H9 (cell line): ENCODE measurements at regions not wholly inside any gene's neighbourhood (a gene's known extent, or its start where the extent isn't known, plus 50 kb on each side); places are given as distances from the start of the nearest gene placed in this dataset.

Experiments
- DNase-seq: peaks from one replicate; pipeline ENCODE4 v3.0.0-alpha.2; 2017
- H2AFZ ChIP-seq: one replicate; pipeline ENCODE4 v1.6.1; 2013; ENCODE audit warnings: mild to moderate bottlenecking, low read length, control low read depth, moderate library complexity
- H2AK5ac ChIP-seq: 2 replicates; pipeline ENCODE4 v1.6.1; 2013; ENCODE audit warnings: low read length, control low read depth, mixed read lengths; ENCODE audit not compliant: insufficient read length
- H2BK120ac ChIP-seq: one replicate; pipeline ENCODE4 v1.6.1; 2013; ENCODE audit warnings: low read depth, mild to moderate bottlenecking, low read length, control low read depth, inconsistent platforms; ENCODE audit not compliant: poor library complexity, severe bottlenecking
- H2BK12ac ChIP-seq: 2 replicates; pipeline ENCODE4 v1.6.1; 2013; ENCODE audit warnings: low read length, control low read depth, mixed read lengths, low read depth; ENCODE audit not compliant: insufficient read length
- H2BK15ac ChIP-seq: 2 replicates; pipeline ENCODE4 v1.6.1; 2013; ENCODE audit warnings: low read depth, low read length, control low read depth
- H2BK20ac ChIP-seq: one replicate; pipeline ENCODE4 v1.6.1; 2013; ENCODE audit warnings: low read depth, mild to moderate bottlenecking, low read length, control low read depth, inconsistent platforms; ENCODE audit not compliant: poor library complexity, severe bottlenecking
- H2BK5ac ChIP-seq: 2 replicates; pipeline ENCODE4 v1.6.1; 2013; ENCODE audit warnings: low read length, control low read depth, mixed read lengths; ENCODE audit not compliant: insufficient read length
- H3K14ac ChIP-seq: 2 replicates; pipeline ENCODE4 v1.6.1; 2013; ENCODE audit warnings: low read length, control low read depth; ENCODE audit not compliant: insufficient read depth
- H3K18ac ChIP-seq: 2 replicates; pipeline ENCODE4 v1.6.1; 2013; ENCODE audit warnings: low read depth, mild to moderate bottlenecking, mixed read lengths, low read length, control low read depth; ENCODE audit not compliant: insufficient read length
- H3K23ac ChIP-seq: 2 replicates; pipeline ENCODE4 v1.6.1; 2013; ENCODE audit warnings: low read length, control low read depth, mixed read lengths, low read depth; ENCODE audit not compliant: insufficient read length
- H3K23me2 ChIP-seq: 2 replicates; pipeline ENCODE4 v1.6.1; 2013; ENCODE audit warnings: low read depth, mild to moderate bottlenecking, mixed read lengths, low read length, control low read depth; ENCODE audit not compliant: insufficient read length, poor library complexity, severe bottlenecking
- H3K27ac ChIP-seq: 2 replicates; pipeline ENCODE4 v1.5.1; 2013; ENCODE audit warnings: low read length, control low read depth, mixed read lengths, low read depth; ENCODE audit not compliant: insufficient read length
- H3K27me3 ChIP-seq: 2 replicates; pipeline ENCODE4 v1.6.1; 2013; ENCODE audit warnings: low read length, control low read depth, inconsistent platforms; ENCODE audit not compliant: insufficient read depth
- H3K4ac ChIP-seq: 2 replicates; pipeline ENCODE4 v1.6.1; 2013; ENCODE audit warnings: low read depth, mild to moderate bottlenecking, control low read depth, inconsistent platforms, low read length, moderate library complexity
- H3K4me1 ChIP-seq: 2 replicates; pipeline ENCODE4 v1.6.1; 2013; ENCODE audit warnings: low read length, control low read depth, inconsistent platforms; ENCODE audit not compliant: insufficient read depth
- H3K4me2 ChIP-seq: 2 replicates; pipeline ENCODE4 v1.6.1; 2013; ENCODE audit warnings: low read length, control low read depth, mixed read lengths; ENCODE audit not compliant: insufficient read length, insufficient read depth
- H3K56ac ChIP-seq: 2 replicates; pipeline ENCODE4 v1.6.1; 2013; ENCODE audit warnings: low read depth, mild to moderate bottlenecking, mixed read lengths, low read length, control low read depth; ENCODE audit not compliant: insufficient read length
- H3K79me1 ChIP-seq: 2 replicates; pipeline ENCODE4 v1.6.1; 2013; ENCODE audit warnings: low read depth, mild to moderate bottlenecking, moderate library complexity, low read length, control low read depth, inconsistent platforms; ENCODE audit not compliant: insufficient read depth, poor library complexity, severe bottlenecking
- H3K79me2 ChIP-seq: 2 replicates; pipeline ENCODE4 v1.6.1; 2013; ENCODE audit warnings: low read length, control low read depth, inconsistent platforms; ENCODE audit not compliant: insufficient read depth
- H3K9ac ChIP-seq: 2 replicates; pipeline ENCODE4 v1.6.1; 2013; ENCODE audit warnings: low read length, control low read depth, mixed read lengths; ENCODE audit not compliant: insufficient read length; ENCODE audit errors: extremely low read depth
- H3K9me3 ChIP-seq: one replicate; pipeline ENCODE4 v1.6.1; 2013; ENCODE audit warnings: low read depth, low read length, inconsistent platforms; ENCODE audit not compliant: control insufficient read depth
- H3T11ph ChIP-seq: one replicate; pipeline ENCODE4 v1.6.1; 2013; ENCODE audit warnings: mild to moderate bottlenecking, low read length, control low read depth, inconsistent platforms
- H4K20me1 ChIP-seq: one replicate; pipeline ENCODE4 v1.6.1; 2013; ENCODE audit not compliant: control insufficient read depth, insufficient read length, insufficient read depth
- H4K5ac ChIP-seq: 2 replicates; pipeline ENCODE4 v1.6.1; 2013; ENCODE audit warnings: low read depth, mild to moderate bottlenecking, mixed read lengths, low read length, control low read depth; ENCODE audit not compliant: insufficient read length
- H4K8ac ChIP-seq: replicated peaks from 2 replicates; pipeline ENCODE4 v1.6.1; 2013; ENCODE audit warnings: low read length, control low read depth, mixed read lengths, low read depth; ENCODE audit not compliant: insufficient read length
- H4K91ac ChIP-seq: 2 replicates; pipeline ENCODE4 v1.6.1; 2013; ENCODE audit warnings: low read depth, mild to moderate bottlenecking, moderate library complexity, mixed read lengths, low read length, control low read depth; ENCODE audit not compliant: insufficient read length
- H3K27ac Mint-ChIP-seq, 3 experiments: 2 replicates in 2 of 3; 3 replicates in 1 of 3; pipeline ENCODE4 v1.8.0; 2020 to 2021; ENCODE audit warnings: mixed read lengths in 3 of 3, mild to moderate bottlenecking in 1 of 3, moderate library complexity in 1 of 3
- H3K27me3 Mint-ChIP-seq: 2 replicates; pipeline ENCODE4 v1.8.0; 2021; ENCODE audit warnings: low read depth, mild to moderate bottlenecking, moderate library complexity, mixed read lengths
- H3K36me3 Mint-ChIP-seq, 3 experiments: 2 replicates in 2 of 3; 3 replicates in 1 of 3; pipeline ENCODE4 v1.8.0; 2020 to 2021; ENCODE audit warnings: low read depth in 3 of 3, mixed read lengths in 3 of 3; ENCODE audit not compliant: insufficient read depth in 1 of 3
- H3K4me1 Mint-ChIP-seq, 2 experiments: 2 replicates each; pipeline ENCODE4 v1.8.0; 2020; ENCODE audit warnings: mixed read lengths in 2 of 2
- H3K4me3 Mint-ChIP-seq, 2 experiments: 2 replicates in 1 of 2; 3 replicates in 1 of 2; pipeline ENCODE4 v1.8.0; 2020 to 2021; ENCODE audit warnings: mild to moderate bottlenecking in 2 of 2, mixed read lengths in 2 of 2, moderate library complexity in 1 of 2
- H3K9me3 Mint-ChIP-seq, 2 experiments: 2 replicates in 1 of 2; 3 replicates in 1 of 2; pipeline ENCODE4 v1.8.0; 2020; ENCODE audit warnings: mild to moderate bottlenecking in 2 of 2, mixed read lengths in 2 of 2, moderate library complexity in 1 of 2
- CTCF ChIP-seq: fragments of 200-600 bp; sonication (generic); conservative IDR thresholded peaks from 3 replicates; pipeline ENCODE4 v1.8.0; 2021; ENCODE audit warnings: antibody characterized with exemption, mild to moderate bottlenecking
- WGBS: extraction: QIAGEN DNeasy Blood & Tissue Kit; methylation state at CpG from one replicate; pipeline ENCODE4 v1.1.7; 2013; ENCODE audit warnings: missing lambda C conversion rate, low lambda C conversion rate, mixed read lengths; ENCODE audit not compliant: insufficient read length; ENCODE audit errors: extremely low coverage; 5-methylcytosine and 5-hydroxymethylcytosine counted together

- H3K27ac Mint-ChIP-seq = no peak overlapping the region; a peak in 1 of 7 replicates
- Histone ChIP-seq H2BK5ac (no peak overlapping the region), H2BK120ac (no peak overlapping the region), H3K56ac (no peak overlapping the region), H2AK5ac (no peak overlapping the region), H4K20me1 (no peaks in the 10 kb centered on the region), H3K4me1 (peaks cover 12% of the 10 kb centered on the region), H4K8ac (no peak overlapping the region), H3K79me2 (no peaks in the 10 kb centered on the region), H4K91ac (no peak overlapping the region), H3K27ac (no peak overlapping the region), H3K18ac (no peak overlapping the region), H4K5ac (no peak overlapping the region), H2BK12ac (no peak overlapping the region), H3K23me2 (no peaks in the 10 kb centered on the region), H2AFZ (no peak overlapping the region), H3K9ac (no peak overlapping the region), H3K23ac (no peak overlapping the region), H3K14ac (no peak overlapping the region), H3K27me3 (no peaks in the 10 kb centered on the region), H3K4ac (no peak overlapping the region), H3K9me3 (no peaks in the 10 kb centered on the region), H3T11ph (no peak overlapping the region), H3K79me1 (no peaks in the 10 kb centered on the region), H2BK20ac (no peak overlapping the region), H3K4me2 (no peak overlapping the region), H2BK15ac (no peak overlapping the region)
- H3K27me3 Mint-ChIP-seq = no peaks in the 10 kb centered on the region
- H3K4me3 Mint-ChIP-seq = no peak overlapping the region
- no CpG with 5 or more reads among the region's 3 CpGs for WGBS
- TF ChIP-seq CTCF = no peak
- no peaks in the 10 kb centered on the region; a peak in 1 of 5 replicates for H3K9me3 Mint-ChIP-seq
- no peak for DNase-seq
- peaks cover 3 to 4% (median 4%) of the 10 kb centered on the region in 3 experiments; a peak in 4 of 7 replicates for H3K36me3 Mint-ChIP-seq
- peaks cover 29 to 39% of the 10 kb centered on the region in 2 experiments for H3K4me1 Mint-ChIP-seq
Measured at GRCh38 chr14:65928995-65929394, 516.5 kb downstream of the FUT8 start.
